Left lung (tissue), 4 donors: ENCODE measurements at regions not wholly inside any gene's neighbourhood (a gene's known extent, or its start where the extent isn't known, plus 50 kb on each side); places are given as distances from the start of the nearest gene placed in this dataset.

Source experiments
- ATAC-seq: fragments of 200-7000 bp; cut with Tn5 transposase; one replicate; pipeline ENCODE4 v1.9.1; 2020; ENCODE audit warnings: moderate library complexity
- DNase-seq, 4 donors: peaks; one replicate each; pipeline ENCODE4 v3.0.0-alpha.2; 2013 to 2020
- H3K27ac ChIP-seq, 2 donors: fragments of 200-600 bp; sonication (generic) in 1 of 2; one replicate each; pipeline versions ENCODE4 v1.5.0 to v1.8.0; 2020 to 2021
- H3K27me3 ChIP-seq, 2 donors: fragments of 200-600 bp; sonication (generic) in 1 of 2; one replicate each; pipeline versions ENCODE4 v1.5.0 to v1.8.0; 2020 to 2021
- H3K36me3 ChIP-seq, 2 donors: fragments of 200-600 bp; sonication (generic) in 1 of 2; one replicate each; pipeline versions ENCODE4 v1.5.0 to v1.8.0; 2020 to 2021
- H3K4me1 ChIP-seq, 2 donors: fragments of 200-600 bp; one replicate each; pipeline ENCODE4 v1.8.0; 2021
- H3K4me3 ChIP-seq, 2 donors: fragments of 200-600 bp; sonication (generic) in 1 of 2; one replicate each; pipeline versions ENCODE4 v1.5.0 to v1.8.0; 2020 to 2021; ENCODE audit warnings: mild to moderate bottlenecking in 1 of 2
- H3K9me3 ChIP-seq, 2 donors: fragments of 200-600 bp; sonication (generic) in 1 of 2; one replicate each; pipeline versions ENCODE4 v1.5.0 to v1.8.0; 2020 to 2021
- CTCF ChIP-seq, 2 donors: fragments of 200-600 bp; sonication (generic) in 1 of 2; IDR thresholded peaks; one replicate each; pipeline versions ENCODE4 v1.5.0 to v1.8.0; 2021; ENCODE audit warnings: antibody characterized with exemption in 2 of 2
- intact Hi-C, 2 donors: fragments of 100-400 bp; cut with DNase I; formaldehyde crosslinking; loops; one replicate each; pipeline versions ENCODE4 v1.11.2 to v1.14.2; 2022
- donor health status: DM: no; HTN: yes; CAD: no.
- donor health status: DM: no; HTN: no; CAD: no.

GRCh38 chr18:57095884-57096283 lies 51.0 kb upstream of the BOD1L2 start:
- no peak for DNase-seq
- no peaks in the 10 kb centered on the region for H3K4me1 ChIP-seq
- no peak for ATAC-seq
- H3K9me3 ChIP-seq: peaks cover 0 to 5% of the 10 kb centered on the region in 2 donors
- intact Hi-C loops: no loop called here
- H3K27ac ChIP-seq: no peak overlapping the region
- no peaks in the 10 kb centered on the region for H3K36me3 ChIP-seq
- H3K4me3 ChIP-seq: no peak overlapping the region
- H3K27me3 ChIP-seq: no peaks in the 10 kb centered on the region
- no peak for TF ChIP-seq CTCF (IDR thresholded peaks at IDR 0.05)
